GM12878 (cell line): ENCODE measurements at regions not wholly inside any gene's neighbourhood (a gene's known extent, or its start where the extent isn't known, plus 50 kb on each side); places are given as distances from the start of the nearest gene placed in this dataset.

Experiments
- ATAC-seq: fragments of 200-7000 bp; cut with Tn5 transposase; 3 replicates; pipeline ENCODE4 v1.9.1; 2020; ENCODE audit warnings: mild to moderate bottlenecking, moderate library complexity
- BruUV-seq: library from RNA; stranded (reverse); fragments of 400-500 nt; replicated peaks from 2 replicates; lab custom pipeline; 2021; lab: Mats Ljungman, UMichigan
- CTCF ChIA-PET: fragments of 300-600 bp; sonication (Branson Sonifier 250); formaldehyde crosslinking; extraction: SDS; loops from one replicate; lab custom pipeline; 2021; ENCODE audit warnings: inconsistent platforms; lab: Yijun Ruan, JAX
- POLR2A ChIA-PET: fragments of 350-600 bp; formaldehyde crosslinking; extraction: SDS; loops from one replicate; lab custom pipeline; 2021; ENCODE audit warnings: inconsistent platforms; lab: Charles Lee
- RAD21 ChIA-PET: fragments of 300-600 bp; sonication (Branson Sonifier 250); formaldehyde crosslinking; loops from one replicate; lab custom pipeline; 2023; ENCODE audit warnings: antibody characterized with exemption; ENCODE audit not compliant: unreplicated experiment; lab: Charles Lee
- SMC1A ChIA-PET: fragments of 300-600 bp; sonication (Branson Sonifier 250); formaldehyde crosslinking; loops from one replicate; lab custom pipeline; 2023; ENCODE audit not compliant: unreplicated experiment, uncharacterized antibody; lab: Charles Lee
- DNase-seq: peaks from one replicate; pipeline ENCODE4 v3.0.0-alpha.2; 2011; ENCODE audit warnings: low read depth, low spot score
- FAIRE-seq: peaks from 3 replicates; lab custom pipeline; 2011; peaks lifted over from hg19 to GRCh38; lab: Jason Lieb, UNC
- H2AFZ ChIP-seq: 2 replicates; pipeline ENCODE4 v1.6.0; 2011; ENCODE audit warnings: low read depth, low read length, control low read depth; ENCODE audit not compliant: control insufficient read depth
- H3K27ac ChIP-seq: 2 replicates; pipeline ENCODE4 v1.5.1; 2011; ENCODE audit warnings: control low read depth; ENCODE audit not compliant: control insufficient read depth, insufficient read depth
- H3K27me3 ChIP-seq, 2 experiments: replicated peaks in 1 of 2; 2 replicates each; pipeline versions ENCODE4 v1.6.0 to v1.6.1; 2011; ENCODE audit warnings: low read length in 1 of 2; ENCODE audit not compliant: control insufficient read depth in 2 of 2, insufficient read depth in 2 of 2
- H3K36me3 ChIP-seq, 2 experiments: 2 replicates each; pipeline ENCODE4 v1.5.1; 2011; ENCODE audit warnings: low read length in 1 of 2; ENCODE audit not compliant: control insufficient read depth in 2 of 2, insufficient read depth in 2 of 2
- H3K4me1 ChIP-seq: 2 replicates; pipeline ENCODE4 v1.6.1; 2011; ENCODE audit warnings: mild to moderate bottlenecking, low read length, moderate library complexity, mixed read lengths; ENCODE audit not compliant: control insufficient read depth, insufficient read depth
- H3K4me2 ChIP-seq: 2 replicates; pipeline ENCODE4 v1.6.0; 2011; ENCODE audit warnings: control low read depth; ENCODE audit not compliant: control insufficient read depth, insufficient read depth
- H3K4me3 ChIP-seq: fragments of 200-600 bp; sonication (generic); 2 replicates; pipeline ENCODE4 v1.5.1; 2016
- H3K79me2 ChIP-seq: 2 replicates; pipeline ENCODE4 v1.6.0; 2011; ENCODE audit warnings: low read length; ENCODE audit not compliant: control insufficient read depth, insufficient read depth
- H3K9ac ChIP-seq: 2 replicates; pipeline ENCODE4 v1.8.0; 2011; ENCODE audit warnings: low read length, control low read depth, mixed read lengths; ENCODE audit not compliant: control insufficient read depth, insufficient read depth
- H3K9me3 ChIP-seq: replicated peaks from 3 replicates; pipeline ENCODE4 v1.5.1; 2011; ENCODE audit warnings: mild to moderate bottlenecking, low read length; ENCODE audit not compliant: control insufficient read depth, insufficient read depth
- H4K20me1 ChIP-seq: 2 replicates; pipeline ENCODE4 v1.6.0; 2011; ENCODE audit not compliant: control insufficient read depth, insufficient read depth
- BRCA1 ChIP-seq: IDR thresholded peaks from 2 replicates; pipeline ENCODE4 v1.6.1; 2011; ENCODE audit warnings: low read depth, low read length, improper control_type of control experiment
- CHD1 ChIP-seq: IDR thresholded peaks from 2 replicates; pipeline ENCODE4 v1.6.1; 2012; ENCODE audit warnings: low read depth, low read length, improper control_type of control experiment
- EGR1 ChIP-seq, 2 experiments: IDR thresholded peaks; 1 replicate in 1 of 2; 2 replicates in 1 of 2; pipeline ENCODE4 v1.6.1; 2011 to 2012; ENCODE audit warnings: low read depth in 2 of 2, low read length in 2 of 2, borderline replicate concordance in 1 of 2, mild to moderate bottlenecking in 1 of 2, moderate library complexity in 1 of 2
- ETV6 ChIP-seq, 2 experiments: fragments of 450-650 bp in 1 of 2; IDR thresholded peaks in 1 of 2; conservative IDR thresholded peaks in 1 of 2; 2 replicates each; pipeline ENCODE4 v1.6.1; 2014; ENCODE audit warnings: antibody characterized with exemption in 1 of 2, borderline replicate concordance in 1 of 2, low read depth in 1 of 2, mild to moderate bottlenecking in 1 of 2, moderate library complexity in 1 of 2
- IKZF2 ChIP-seq, 2 experiments: fragments of 450-650 bp; IDR thresholded peaks; 2 replicates each; pipeline ENCODE4 v1.6.1; 2017; ENCODE audit warnings: mild to moderate bottlenecking in 2 of 2, moderate library complexity in 2 of 2
- KDM1A ChIP-seq: fragments of 200-600 bp; sonication (generic); IDR thresholded peaks from 2 replicates; pipeline ENCODE4 v1.6.1; 2016; ENCODE audit warnings: borderline replicate concordance
- NR2C1 ChIP-seq: fragments of 450-650 bp; IDR thresholded peaks from 2 replicates; pipeline ENCODE4 v1.6.1; 2017; ENCODE audit warnings: antibody characterized with exemption, mild to moderate bottlenecking, moderate library complexity
- NR2F1 ChIP-seq: fragments of 450-650 bp; conservative IDR thresholded peaks from 2 replicates; pipeline ENCODE4 v1.6.1; 2017; ENCODE audit warnings: mild to moderate bottlenecking
- RCOR1 ChIP-seq: conservative IDR thresholded peaks from 2 replicates; pipeline ENCODE4 v1.6.1; 2012; ENCODE audit warnings: low read depth, low read length, improper control_type of control experiment
- REST ChIP-seq: IDR thresholded peaks from 2 replicates; pipeline ENCODE4 v1.6.1; 2012; ENCODE audit warnings: mild to moderate bottlenecking, low read depth, low read length
- SMAD1 ChIP-seq: fragments of 450-650 bp; IDR thresholded peaks from 2 replicates; pipeline ENCODE4 v1.6.1; 2018; ENCODE audit warnings: mild to moderate bottlenecking, low read depth; ENCODE audit not compliant: partially characterized antibody
- SREBF2 ChIP-seq: IDR thresholded peaks from 2 replicates; pipeline ENCODE4 v1.6.1; 2012; ENCODE audit warnings: mild to moderate bottlenecking, low read length
- SRF ChIP-seq, 2 experiments: IDR thresholded peaks; 2 replicates each; pipeline ENCODE4 v1.6.1; 2011; ENCODE audit warnings: low read depth in 2 of 2, low read length in 2 of 2, mild to moderate bottlenecking in 1 of 2, moderate library complexity in 1 of 2
- TARDBP ChIP-seq: IDR thresholded peaks from 2 replicates; pipeline ENCODE4 v1.6.1; 2016; ENCODE audit warnings: borderline replicate concordance
- WRNIP1 ChIP-seq: IDR thresholded peaks from 2 replicates; pipeline ENCODE4 v1.6.1; 2011; ENCODE audit warnings: low read depth, low read length, improper control_type of control experiment, borderline replicate concordance
- ZNF217 ChIP-seq: fragments of 450-650 bp; IDR thresholded peaks from 2 replicates; pipeline ENCODE4 v1.6.1; 2017; ENCODE audit warnings: antibody characterized with exemption, mild to moderate bottlenecking
- WGBS: methylation state at CpG from one replicate; pipeline ENCODE4 v1.1.6; 2016; ENCODE audit warnings: low lambda C conversion rate; ENCODE audit not compliant: insufficient replicate concordance, insufficient coverage; ENCODE audit errors: missing lambda C conversion rate; 5-methylcytosine and 5-hydroxymethylcytosine counted together
- in situ Hi-C: fragments of 300-500 bp; cut with MboI; formaldehyde crosslinking; loops from 9 replicates; pipeline ENCODE4 v1.14.3; 2018; ENCODE audit warnings: mixed read lengths
- intact Hi-C: fragments of 100-400 bp; cut with micrococcal nuclease; formaldehyde crosslinking; loops from one replicate; pipeline ENCODE4 v1.14.2; 2022; ENCODE audit not compliant: unreplicated experiment

- H3K27ac ChIP-seq: no peak overlapping the region
- no peak for DNase-seq
- ChIA-PET CTCF (interaction anchor here (1.0 kb wide), 1 partner anchor 528 kb away, joined by 3 read pairs; no protein-coding TSS in a partner anchor), SMC1A (interaction anchor here (0.6 to 1.1 kb wide), 2 partner anchors 14 to 667 kb away, joined by 3 to 4 read pairs; no protein-coding TSS in a partner anchor), RAD21 (no interaction called here), POLR2A (no interaction called here)
- no peak overlapping the region for H3K4me2 ChIP-seq
- H3K9me3 ChIP-seq: no peaks in the 10 kb centered on the region
- no peak overlapping the region for H2AFZ ChIP-seq
- no peaks in the 10 kb centered on the region for H3K36me3 ChIP-seq
- no peak overlapping the region for H3K4me3 ChIP-seq
- H3K79me2 ChIP-seq: no peaks in the 10 kb centered on the region
- H3K9ac ChIP-seq: no peak overlapping the region
- no peak for FAIRE-seq
- in situ Hi-C loops: no loop called here
- H3K27me3 ChIP-seq: peaks cover 0 to 10% of the 10 kb centered on the region in 2 experiments; a peak in 1 of 4 replicates
- TF ChIP-seq EGR1 (IDR thresholded peaks at IDR 0.05; ENCODE audit: borderline replicate concordance in 1 of 2, low read depth in 2 of 2, low read length in 2 of 2): no peak
- TF ChIP-seq NR2C1: no peak
- no peak for TF ChIP-seq SREBF2
- no peak for TF ChIP-seq REST
- TF ChIP-seq BRCA1: no peak
- TF ChIP-seq SMAD1: no peak
- no peak for TF ChIP-seq KDM1A
- no peak for TF ChIP-seq CHD1
- TF ChIP-seq IKZF2 (IDR thresholded peaks at IDR 0.05): no peak
- no peak for TF ChIP-seq RCOR1
- TF ChIP-seq TARDBP: no peak
- no peak for TF ChIP-seq NR2F1
- no peak for TF ChIP-seq WRNIP1
- TF ChIP-seq ZNF217: no peak
- no peak for TF ChIP-seq ETV6 (conservative IDR thresholded peaks at IDR 0.05 in 1 of 2, IDR thresholded peaks at IDR 0.05 in 1 of 2; ENCODE audit: borderline replicate concordance in 1 of 2, low read depth in 1 of 2)
- TF ChIP-seq SRF (IDR thresholded peaks at IDR 0.05; ENCODE audit: low read depth in 2 of 2, low read length in 2 of 2): no peak
- no peaks in the 10 kb centered on the region for H3K4me1 ChIP-seq
- 18% methylated on average over 4 of the region's 4 CpGs for WGBS
- no peaks in the 10 kb centered on the region for H4K20me1 ChIP-seq
- intact Hi-C loops: no loop called here
- no peak for ATAC-seq
- BruUV-seq: no TSS peak
Observed at GRCh38 chr21:35329940-35330660, 281.0 kb upstream of the RUNX1 start.
